ENCODE measurements at regions not wholly inside any gene's neighbourhood (a gene's known extent, or its start where the extent isn't known, plus 50 kb on each side); places are given as distances from the start of the nearest gene placed in this dataset.
"Not testable (repeated sequence)": the region's sequence is repeated elsewhere in the genome, so short reads cannot be mapped to it uniquely, and the experiment has no call there.

GRCh38 chr12:79990509-79991338, 55.8 kb upstream of the PPP1R12A start:
- not testable (repeated sequence) for DNase-seq

GRCh38 chr12:79988368-79988767, 53.5 kb upstream of the PPP1R12A start:
- DNase-seq = no peak

GRCh38 chr12:79987731-79988130, 52.8 kb upstream of the PPP1R12A start:
- DNase-seq = no peak

Data from MV-4-11 (cell line).